H9 (cell line): ENCODE measurements at regions not wholly inside any gene's neighbourhood (a gene's known extent, or its start where the extent isn't known, plus 50 kb on each side); places are given as distances from the start of the nearest gene placed in this dataset.
"Not testable (repeated sequence)": the region's sequence is repeated elsewhere in the genome, so short reads cannot be mapped to it uniquely, and the experiment has no call there.

Experiments
- DNase-seq: peaks from one replicate; pipeline ENCODE4 v3.0.0-alpha.2; 2017
- H2AFZ ChIP-seq: one replicate; pipeline ENCODE4 v1.6.1; 2013; ENCODE audit warnings: mild to moderate bottlenecking, low read length, control low read depth, moderate library complexity
- H2AK5ac ChIP-seq: 2 replicates; pipeline ENCODE4 v1.6.1; 2013; ENCODE audit warnings: low read length, control low read depth, mixed read lengths; ENCODE audit not compliant: insufficient read length
- H2BK120ac ChIP-seq: one replicate; pipeline ENCODE4 v1.6.1; 2013; ENCODE audit warnings: low read depth, mild to moderate bottlenecking, low read length, control low read depth, inconsistent platforms; ENCODE audit not compliant: poor library complexity, severe bottlenecking
- H2BK12ac ChIP-seq: 2 replicates; pipeline ENCODE4 v1.6.1; 2013; ENCODE audit warnings: low read length, control low read depth, mixed read lengths, low read depth; ENCODE audit not compliant: insufficient read length
- H2BK15ac ChIP-seq: 2 replicates; pipeline ENCODE4 v1.6.1; 2013; ENCODE audit warnings: low read depth, low read length, control low read depth
- H2BK20ac ChIP-seq: one replicate; pipeline ENCODE4 v1.6.1; 2013; ENCODE audit warnings: low read depth, mild to moderate bottlenecking, low read length, control low read depth, inconsistent platforms; ENCODE audit not compliant: poor library complexity, severe bottlenecking
- H2BK5ac ChIP-seq: 2 replicates; pipeline ENCODE4 v1.6.1; 2013; ENCODE audit warnings: low read length, control low read depth, mixed read lengths; ENCODE audit not compliant: insufficient read length
- H3K14ac ChIP-seq: 2 replicates; pipeline ENCODE4 v1.6.1; 2013; ENCODE audit warnings: low read length, control low read depth; ENCODE audit not compliant: insufficient read depth
- H3K18ac ChIP-seq: 2 replicates; pipeline ENCODE4 v1.6.1; 2013; ENCODE audit warnings: low read depth, mild to moderate bottlenecking, mixed read lengths, low read length, control low read depth; ENCODE audit not compliant: insufficient read length
- H3K23ac ChIP-seq: 2 replicates; pipeline ENCODE4 v1.6.1; 2013; ENCODE audit warnings: low read length, control low read depth, mixed read lengths, low read depth; ENCODE audit not compliant: insufficient read length
- H3K23me2 ChIP-seq: 2 replicates; pipeline ENCODE4 v1.6.1; 2013; ENCODE audit warnings: low read depth, mild to moderate bottlenecking, mixed read lengths, low read length, control low read depth; ENCODE audit not compliant: insufficient read length, poor library complexity, severe bottlenecking
- H3K27ac ChIP-seq: 2 replicates; pipeline ENCODE4 v1.5.1; 2013; ENCODE audit warnings: low read length, control low read depth, mixed read lengths, low read depth; ENCODE audit not compliant: insufficient read length
- H3K27me3 ChIP-seq: 2 replicates; pipeline ENCODE4 v1.6.1; 2013; ENCODE audit warnings: low read length, control low read depth, inconsistent platforms; ENCODE audit not compliant: insufficient read depth
- H3K4ac ChIP-seq: 2 replicates; pipeline ENCODE4 v1.6.1; 2013; ENCODE audit warnings: low read depth, mild to moderate bottlenecking, control low read depth, inconsistent platforms, low read length, moderate library complexity
- H3K4me1 ChIP-seq: 2 replicates; pipeline ENCODE4 v1.6.1; 2013; ENCODE audit warnings: low read length, control low read depth, inconsistent platforms; ENCODE audit not compliant: insufficient read depth
- H3K4me2 ChIP-seq: 2 replicates; pipeline ENCODE4 v1.6.1; 2013; ENCODE audit warnings: low read length, control low read depth, mixed read lengths; ENCODE audit not compliant: insufficient read length, insufficient read depth
- H3K56ac ChIP-seq: 2 replicates; pipeline ENCODE4 v1.6.1; 2013; ENCODE audit warnings: low read depth, mild to moderate bottlenecking, mixed read lengths, low read length, control low read depth; ENCODE audit not compliant: insufficient read length
- H3K79me1 ChIP-seq: 2 replicates; pipeline ENCODE4 v1.6.1; 2013; ENCODE audit warnings: low read depth, mild to moderate bottlenecking, moderate library complexity, low read length, control low read depth, inconsistent platforms; ENCODE audit not compliant: insufficient read depth, poor library complexity, severe bottlenecking
- H3K79me2 ChIP-seq: 2 replicates; pipeline ENCODE4 v1.6.1; 2013; ENCODE audit warnings: low read length, control low read depth, inconsistent platforms; ENCODE audit not compliant: insufficient read depth
- H3K9ac ChIP-seq: 2 replicates; pipeline ENCODE4 v1.6.1; 2013; ENCODE audit warnings: low read length, control low read depth, mixed read lengths; ENCODE audit not compliant: insufficient read length; ENCODE audit errors: extremely low read depth
- H3K9me3 ChIP-seq: one replicate; pipeline ENCODE4 v1.6.1; 2013; ENCODE audit warnings: low read depth, low read length, inconsistent platforms; ENCODE audit not compliant: control insufficient read depth
- H3T11ph ChIP-seq: one replicate; pipeline ENCODE4 v1.6.1; 2013; ENCODE audit warnings: mild to moderate bottlenecking, low read length, control low read depth, inconsistent platforms
- H4K20me1 ChIP-seq: one replicate; pipeline ENCODE4 v1.6.1; 2013; ENCODE audit not compliant: control insufficient read depth, insufficient read length, insufficient read depth
- H4K5ac ChIP-seq: 2 replicates; pipeline ENCODE4 v1.6.1; 2013; ENCODE audit warnings: low read depth, mild to moderate bottlenecking, mixed read lengths, low read length, control low read depth; ENCODE audit not compliant: insufficient read length
- H4K8ac ChIP-seq: replicated peaks from 2 replicates; pipeline ENCODE4 v1.6.1; 2013; ENCODE audit warnings: low read length, control low read depth, mixed read lengths, low read depth; ENCODE audit not compliant: insufficient read length
- H4K91ac ChIP-seq: 2 replicates; pipeline ENCODE4 v1.6.1; 2013; ENCODE audit warnings: low read depth, mild to moderate bottlenecking, moderate library complexity, mixed read lengths, low read length, control low read depth; ENCODE audit not compliant: insufficient read length
- H3K27ac Mint-ChIP-seq, 3 experiments: 2 replicates in 2 of 3; 3 replicates in 1 of 3; pipeline ENCODE4 v1.8.0; 2020 to 2021; ENCODE audit warnings: mixed read lengths in 3 of 3, mild to moderate bottlenecking in 1 of 3, moderate library complexity in 1 of 3
- H3K27me3 Mint-ChIP-seq: 2 replicates; pipeline ENCODE4 v1.8.0; 2021; ENCODE audit warnings: low read depth, mild to moderate bottlenecking, moderate library complexity, mixed read lengths
- H3K36me3 Mint-ChIP-seq, 3 experiments: 2 replicates in 2 of 3; 3 replicates in 1 of 3; pipeline ENCODE4 v1.8.0; 2020 to 2021; ENCODE audit warnings: low read depth in 3 of 3, mixed read lengths in 3 of 3; ENCODE audit not compliant: insufficient read depth in 1 of 3
- H3K4me1 Mint-ChIP-seq, 2 experiments: 2 replicates each; pipeline ENCODE4 v1.8.0; 2020; ENCODE audit warnings: mixed read lengths in 2 of 2
- H3K4me3 Mint-ChIP-seq, 2 experiments: 2 replicates in 1 of 2; 3 replicates in 1 of 2; pipeline ENCODE4 v1.8.0; 2020 to 2021; ENCODE audit warnings: mild to moderate bottlenecking in 2 of 2, mixed read lengths in 2 of 2, moderate library complexity in 1 of 2
- H3K9me3 Mint-ChIP-seq, 2 experiments: 2 replicates in 1 of 2; 3 replicates in 1 of 2; pipeline ENCODE4 v1.8.0; 2020; ENCODE audit warnings: mild to moderate bottlenecking in 2 of 2, mixed read lengths in 2 of 2, moderate library complexity in 1 of 2
- CTCF ChIP-seq: fragments of 200-600 bp; sonication (generic); conservative IDR thresholded peaks from 3 replicates; pipeline ENCODE4 v1.8.0; 2021; ENCODE audit warnings: antibody characterized with exemption, mild to moderate bottlenecking
- WGBS: extraction: QIAGEN DNeasy Blood & Tissue Kit; methylation state at CpG from one replicate; pipeline ENCODE4 v1.1.7; 2013; ENCODE audit warnings: missing lambda C conversion rate, low lambda C conversion rate, mixed read lengths; ENCODE audit not compliant: insufficient read length; ENCODE audit errors: extremely low coverage; 5-methylcytosine and 5-hydroxymethylcytosine counted together

GRCh38 chr1:110272045-110272444 lies 61.9 kb downstream of the KCNC4 start:
- DNase-seq, result no peak
- no peaks in the 10 kb centered on the region for H3K79me1 ChIP-seq
- no peaks in the 10 kb centered on the region for H3K9me3 ChIP-seq
- no peak overlapping the region for H3K14ac ChIP-seq
- H3K23ac ChIP-seq, result no peak overlapping the region
- H3K23me2 ChIP-seq, result no peaks in the 10 kb centered on the region
- no peak overlapping the region for H3K4ac ChIP-seq
- H3K4me3 Mint-ChIP-seq, result no peak overlapping the region
- peaks cover 10 to 18% of the 10 kb centered on the region in 2 experiments for H3K4me1 Mint-ChIP-seq
- H3K4me1 ChIP-seq, result no peaks in the 10 kb centered on the region
- no peaks in the 10 kb centered on the region for H3K9me3 Mint-ChIP-seq
- no peak overlapping the region for H3K4me2 ChIP-seq
- H2AFZ ChIP-seq, result no peak overlapping the region
- no peak overlapping the region for H2BK120ac ChIP-seq
- no peaks in the 10 kb centered on the region for H3K27me3 ChIP-seq
- no peaks in the 10 kb centered on the region for H4K20me1 ChIP-seq
- H4K91ac ChIP-seq, result no peak overlapping the region
- no peak overlapping the region for H2BK15ac ChIP-seq
- H3K27ac ChIP-seq, result no peak overlapping the region
- H4K8ac ChIP-seq, result no peak overlapping the region
- H2AK5ac ChIP-seq, result no peak overlapping the region
- H3K27ac Mint-ChIP-seq, result no peak overlapping the region; a peak in 1 of 7 replicates
- H3T11ph ChIP-seq, result no peak overlapping the region
- H2BK5ac ChIP-seq, result no peak overlapping the region
- no peak overlapping the region for H2BK20ac ChIP-seq
- H3K9ac ChIP-seq, result no peak overlapping the region
- H3K56ac ChIP-seq, result no peak overlapping the region
- H3K18ac ChIP-seq, result no peak overlapping the region
- no peak overlapping the region for H2BK12ac ChIP-seq
- TF ChIP-seq CTCF, result no peak
- H4K5ac ChIP-seq, result no peak overlapping the region
- no peaks in the 10 kb centered on the region for H3K79me2 ChIP-seq
- H3K27me3 Mint-ChIP-seq, result peaks cover 6% of the 10 kb centered on the region
- no peaks in the 10 kb centered on the region for H3K36me3 Mint-ChIP-seq

- not testable (repeated sequence) for H3K23ac ChIP-seq, H3K36me3 Mint-ChIP-seq, DNase-seq, H4K91ac ChIP-seq, H3K27ac Mint-ChIP-seq, H3K9me3 ChIP-seq, H3K56ac ChIP-seq, H3K18ac ChIP-seq, H4K8ac ChIP-seq, H2BK120ac ChIP-seq, H3K4ac ChIP-seq, H3K23me2 ChIP-seq, H2BK15ac ChIP-seq, H4K20me1 ChIP-seq, H2AK5ac ChIP-seq, H2BK12ac ChIP-seq, H3K4me3 Mint-ChIP-seq, H3K14ac ChIP-seq, H2BK5ac ChIP-seq, H3T11ph ChIP-seq, H3K27me3 ChIP-seq, H3K9ac ChIP-seq, H3K27me3 Mint-ChIP-seq, H3K4me1 ChIP-seq, H2AFZ ChIP-seq, H3K4me2 ChIP-seq, H3K79me2 ChIP-seq, H3K4me1 Mint-ChIP-seq, H3K79me1 ChIP-seq, H4K5ac ChIP-seq, H3K27ac ChIP-seq, H2BK20ac ChIP-seq, H3K9me3 Mint-ChIP-seq
- WGBS, result no CpG with 5 or more reads among the region's 2 CpGs
These were observed 63.7 kb downstream of the KCNC4 start for GRCh38 chr1:110273832-110274231.
